ENCODE measurements at regions not wholly inside any gene's neighbourhood (a gene's known extent, or its start where the extent isn't known, plus 50 kb on each side); places are given as distances from the start of the nearest gene placed in this dataset.

GRCh38 chr9:107739601-107740082, 250.1 kb upstream of the KLF4 start:
- H3K4me3 ChIP-seq (ENCODE audit: low read depth, low read length, poor library complexity, severe bottlenecking): no peak overlapping the region
- no peaks in the 10 kb centered on the region for H3K4me1 ChIP-seq (ENCODE audit: insufficient read depth, low read length, severe bottlenecking)
- no peak for TF ChIP-seq EZH2 (IDR thresholded peaks at IDR 0.05; ENCODE audit: borderline replicate concordance, low read length)
- H3K9me2 ChIP-seq (ENCODE audit: low read depth, low read length): no peaks in the 10 kb centered on the region
- no peaks in the 10 kb centered on the region for H3F3A ChIP-seq (ENCODE audit: insufficient read depth, low read length)
- no peaks in the 10 kb centered on the region for H3K36me3 ChIP-seq (ENCODE audit: insufficient read depth, low read length)
- no peak overlapping the region for H3K27ac ChIP-seq (ENCODE audit: low read depth, low read length, poor library complexity, severe bottlenecking)
- no peak overlapping the region for H3K9ac ChIP-seq (ENCODE audit: low read length)
- H2AFZ ChIP-seq (ENCODE audit: low read length): no peak overlapping the region
- H3K79me2 ChIP-seq (ENCODE audit: insufficient read depth, low read length): no peaks in the 10 kb centered on the region
- no peak overlapping the region for H3K4me2 ChIP-seq (ENCODE audit: low read length)
- no peaks in the 10 kb centered on the region for H3K27me3 ChIP-seq (ENCODE audit: insufficient read depth, low read length)
- no peaks in the 10 kb centered on the region for H3K9me3 ChIP-seq (ENCODE audit: low read length)
- no peaks in the 10 kb centered on the region for H4K20me1 ChIP-seq (ENCODE audit: insufficient read depth, low read length)

- no peak overlapping the region for H3K27ac ChIP-seq (ENCODE audit: low read depth, low read length, poor library complexity, severe bottlenecking)
- H3K9ac ChIP-seq (ENCODE audit: low read length): no peak overlapping the region
- no peaks in the 10 kb centered on the region for H3K36me3 ChIP-seq (ENCODE audit: insufficient read depth, low read length)
- H3F3A ChIP-seq (ENCODE audit: insufficient read depth, low read length): no peaks in the 10 kb centered on the region
- no peak overlapping the region for H2AFZ ChIP-seq (ENCODE audit: low read length)
- H3K9me2 ChIP-seq (ENCODE audit: low read depth, low read length): no peaks in the 10 kb centered on the region
- H4K20me1 ChIP-seq (ENCODE audit: insufficient read depth, low read length): no peaks in the 10 kb centered on the region
- TF ChIP-seq CTCF (IDR thresholded peaks at IDR 0.05; ENCODE audit: low read length) (no peak), EZH2 (IDR thresholded peaks at IDR 0.05; ENCODE audit: borderline replicate concordance, low read length) (no peak)
- H3K4me1 ChIP-seq (ENCODE audit: insufficient read depth, low read length, severe bottlenecking): no peaks in the 10 kb centered on the region
- H3K27me3 ChIP-seq (ENCODE audit: insufficient read depth, low read length): no peaks in the 10 kb centered on the region
- no peaks in the 10 kb centered on the region for H3K79me2 ChIP-seq (ENCODE audit: insufficient read depth, low read length)
- no peaks in the 10 kb centered on the region for H3K9me3 ChIP-seq (ENCODE audit: low read length)
- no peak overlapping the region for H3K4me3 ChIP-seq (ENCODE audit: low read depth, low read length, poor library complexity, severe bottlenecking)
- H3K4me2 ChIP-seq (ENCODE audit: low read length): no peak overlapping the region
These were observed 249.2 kb upstream of the KLF4 start for GRCh38 chr9:107738789-107739188.

GRCh38 chr9:107737987-107738743, 248.6 kb upstream of the KLF4 start:
- Histone ChIP-seq H3K9ac (ENCODE audit: low read length) (no peak overlapping the region), H3K9me2 (ENCODE audit: low read depth, low read length) (no peaks in the 10 kb centered on the region), H3F3A (ENCODE audit: insufficient read depth, low read length) (no peaks in the 10 kb centered on the region), H4K20me1 (ENCODE audit: insufficient read depth, low read length) (no peaks in the 10 kb centered on the region), H3K27ac (ENCODE audit: low read depth, low read length, poor library complexity, severe bottlenecking) (no peak overlapping the region), H3K36me3 (ENCODE audit: insufficient read depth, low read length) (no peaks in the 10 kb centered on the region), H3K4me1 (ENCODE audit: insufficient read depth, low read length, severe bottlenecking) (no peaks in the 10 kb centered on the region), H3K4me3 (ENCODE audit: low read depth, low read length, poor library complexity, severe bottlenecking) (no peak overlapping the region), H3K79me2 (ENCODE audit: insufficient read depth, low read length) (no peaks in the 10 kb centered on the region), H3K4me2 (ENCODE audit: low read length) (no peak overlapping the region), H3K27me3 (ENCODE audit: insufficient read depth, low read length) (no peaks in the 10 kb centered on the region), H2AFZ (ENCODE audit: low read length) (no peak overlapping the region), H3K9me3 (ENCODE audit: low read length) (no peaks in the 10 kb centered on the region)
- TF ChIP-seq EZH2 (IDR thresholded peaks at IDR 0.05; ENCODE audit: borderline replicate concordance, low read length): no peak
- TF ChIP-seq CTCF (IDR thresholded peaks at IDR 0.05; ENCODE audit: low read length): no peak

GRCh38 chr9:107737610-107737986, 248.0 kb upstream of the KLF4 start:
- Histone ChIP-seq H3K36me3 (ENCODE audit: insufficient read depth, low read length) (no peaks in the 10 kb centered on the region), H3K9ac (ENCODE audit: low read length) (no peak overlapping the region), H4K20me1 (ENCODE audit: insufficient read depth, low read length) (no peaks in the 10 kb centered on the region), H3K79me2 (ENCODE audit: insufficient read depth, low read length) (no peaks in the 10 kb centered on the region), H3K9me3 (ENCODE audit: low read length) (no peaks in the 10 kb centered on the region), H3K4me1 (ENCODE audit: insufficient read depth, low read length, severe bottlenecking) (no peaks in the 10 kb centered on the region), H3K4me2 (ENCODE audit: low read length) (no peak overlapping the region), H3K27me3 (ENCODE audit: insufficient read depth, low read length) (no peaks in the 10 kb centered on the region), H3K4me3 (ENCODE audit: low read depth, low read length, poor library complexity, severe bottlenecking) (no peak overlapping the region), H3K27ac (ENCODE audit: low read depth, low read length, poor library complexity, severe bottlenecking) (no peak overlapping the region), H3K9me2 (ENCODE audit: low read depth, low read length) (no peaks in the 10 kb centered on the region), H3F3A (ENCODE audit: insufficient read depth, low read length) (no peaks in the 10 kb centered on the region), H2AFZ (ENCODE audit: low read length) (no peak overlapping the region)
- TF ChIP-seq CTCF (IDR thresholded peaks at IDR 0.05; ENCODE audit: low read length) (no peak), EZH2 (IDR thresholded peaks at IDR 0.05; ENCODE audit: borderline replicate concordance, low read length) (no peak)

Measured in OCI-LY1 (cell line).